H9 (cell line): ENCODE measurements at regions not wholly inside any gene's neighbourhood (a gene's known extent, or its start where the extent isn't known, plus 50 kb on each side); places are given as distances from the start of the nearest gene placed in this dataset.

Experiments used
- DNase-seq: peaks from one replicate; pipeline ENCODE4 v3.0.0-alpha.2; 2017
- H2AFZ ChIP-seq: one replicate; pipeline ENCODE4 v1.6.1; 2013; ENCODE audit warnings: mild to moderate bottlenecking, low read length, control low read depth, moderate library complexity
- H2AK5ac ChIP-seq: 2 replicates; pipeline ENCODE4 v1.6.1; 2013; ENCODE audit warnings: low read length, control low read depth, mixed read lengths; ENCODE audit not compliant: insufficient read length
- H2BK120ac ChIP-seq: one replicate; pipeline ENCODE4 v1.6.1; 2013; ENCODE audit warnings: low read depth, mild to moderate bottlenecking, low read length, control low read depth, inconsistent platforms; ENCODE audit not compliant: poor library complexity, severe bottlenecking
- H2BK12ac ChIP-seq: 2 replicates; pipeline ENCODE4 v1.6.1; 2013; ENCODE audit warnings: low read length, control low read depth, mixed read lengths, low read depth; ENCODE audit not compliant: insufficient read length
- H2BK15ac ChIP-seq: 2 replicates; pipeline ENCODE4 v1.6.1; 2013; ENCODE audit warnings: low read depth, low read length, control low read depth
- H2BK20ac ChIP-seq: one replicate; pipeline ENCODE4 v1.6.1; 2013; ENCODE audit warnings: low read depth, mild to moderate bottlenecking, low read length, control low read depth, inconsistent platforms; ENCODE audit not compliant: poor library complexity, severe bottlenecking
- H2BK5ac ChIP-seq: 2 replicates; pipeline ENCODE4 v1.6.1; 2013; ENCODE audit warnings: low read length, control low read depth, mixed read lengths; ENCODE audit not compliant: insufficient read length
- H3K14ac ChIP-seq: 2 replicates; pipeline ENCODE4 v1.6.1; 2013; ENCODE audit warnings: low read length, control low read depth; ENCODE audit not compliant: insufficient read depth
- H3K18ac ChIP-seq: 2 replicates; pipeline ENCODE4 v1.6.1; 2013; ENCODE audit warnings: low read depth, mild to moderate bottlenecking, mixed read lengths, low read length, control low read depth; ENCODE audit not compliant: insufficient read length
- H3K23ac ChIP-seq: 2 replicates; pipeline ENCODE4 v1.6.1; 2013; ENCODE audit warnings: low read length, control low read depth, mixed read lengths, low read depth; ENCODE audit not compliant: insufficient read length
- H3K23me2 ChIP-seq: 2 replicates; pipeline ENCODE4 v1.6.1; 2013; ENCODE audit warnings: low read depth, mild to moderate bottlenecking, mixed read lengths, low read length, control low read depth; ENCODE audit not compliant: insufficient read length, poor library complexity, severe bottlenecking
- H3K27ac ChIP-seq: 2 replicates; pipeline ENCODE4 v1.5.1; 2013; ENCODE audit warnings: low read length, control low read depth, mixed read lengths, low read depth; ENCODE audit not compliant: insufficient read length
- H3K27me3 ChIP-seq: 2 replicates; pipeline ENCODE4 v1.6.1; 2013; ENCODE audit warnings: low read length, control low read depth, inconsistent platforms; ENCODE audit not compliant: insufficient read depth
- H3K4ac ChIP-seq: 2 replicates; pipeline ENCODE4 v1.6.1; 2013; ENCODE audit warnings: low read depth, mild to moderate bottlenecking, control low read depth, inconsistent platforms, low read length, moderate library complexity
- H3K4me1 ChIP-seq: 2 replicates; pipeline ENCODE4 v1.6.1; 2013; ENCODE audit warnings: low read length, control low read depth, inconsistent platforms; ENCODE audit not compliant: insufficient read depth
- H3K4me2 ChIP-seq: 2 replicates; pipeline ENCODE4 v1.6.1; 2013; ENCODE audit warnings: low read length, control low read depth, mixed read lengths; ENCODE audit not compliant: insufficient read length, insufficient read depth
- H3K56ac ChIP-seq: 2 replicates; pipeline ENCODE4 v1.6.1; 2013; ENCODE audit warnings: low read depth, mild to moderate bottlenecking, mixed read lengths, low read length, control low read depth; ENCODE audit not compliant: insufficient read length
- H3K79me1 ChIP-seq: 2 replicates; pipeline ENCODE4 v1.6.1; 2013; ENCODE audit warnings: low read depth, mild to moderate bottlenecking, moderate library complexity, low read length, control low read depth, inconsistent platforms; ENCODE audit not compliant: insufficient read depth, poor library complexity, severe bottlenecking
- H3K79me2 ChIP-seq: 2 replicates; pipeline ENCODE4 v1.6.1; 2013; ENCODE audit warnings: low read length, control low read depth, inconsistent platforms; ENCODE audit not compliant: insufficient read depth
- H3K9ac ChIP-seq: 2 replicates; pipeline ENCODE4 v1.6.1; 2013; ENCODE audit warnings: low read length, control low read depth, mixed read lengths; ENCODE audit not compliant: insufficient read length; ENCODE audit errors: extremely low read depth
- H3K9me3 ChIP-seq: one replicate; pipeline ENCODE4 v1.6.1; 2013; ENCODE audit warnings: low read depth, low read length, inconsistent platforms; ENCODE audit not compliant: control insufficient read depth
- H3T11ph ChIP-seq: one replicate; pipeline ENCODE4 v1.6.1; 2013; ENCODE audit warnings: mild to moderate bottlenecking, low read length, control low read depth, inconsistent platforms
- H4K20me1 ChIP-seq: one replicate; pipeline ENCODE4 v1.6.1; 2013; ENCODE audit not compliant: control insufficient read depth, insufficient read length, insufficient read depth
- H4K5ac ChIP-seq: 2 replicates; pipeline ENCODE4 v1.6.1; 2013; ENCODE audit warnings: low read depth, mild to moderate bottlenecking, mixed read lengths, low read length, control low read depth; ENCODE audit not compliant: insufficient read length
- H4K8ac ChIP-seq: replicated peaks from 2 replicates; pipeline ENCODE4 v1.6.1; 2013; ENCODE audit warnings: low read length, control low read depth, mixed read lengths, low read depth; ENCODE audit not compliant: insufficient read length
- H4K91ac ChIP-seq: 2 replicates; pipeline ENCODE4 v1.6.1; 2013; ENCODE audit warnings: low read depth, mild to moderate bottlenecking, moderate library complexity, mixed read lengths, low read length, control low read depth; ENCODE audit not compliant: insufficient read length
- H3K27ac Mint-ChIP-seq, 3 experiments: 2 replicates in 2 of 3; 3 replicates in 1 of 3; pipeline ENCODE4 v1.8.0; 2020 to 2021; ENCODE audit warnings: mixed read lengths in 3 of 3, mild to moderate bottlenecking in 1 of 3, moderate library complexity in 1 of 3
- H3K27me3 Mint-ChIP-seq: 2 replicates; pipeline ENCODE4 v1.8.0; 2021; ENCODE audit warnings: low read depth, mild to moderate bottlenecking, moderate library complexity, mixed read lengths
- H3K36me3 Mint-ChIP-seq, 3 experiments: 2 replicates in 2 of 3; 3 replicates in 1 of 3; pipeline ENCODE4 v1.8.0; 2020 to 2021; ENCODE audit warnings: low read depth in 3 of 3, mixed read lengths in 3 of 3; ENCODE audit not compliant: insufficient read depth in 1 of 3
- H3K4me1 Mint-ChIP-seq, 2 experiments: 2 replicates each; pipeline ENCODE4 v1.8.0; 2020; ENCODE audit warnings: mixed read lengths in 2 of 2
- H3K4me3 Mint-ChIP-seq, 2 experiments: 2 replicates in 1 of 2; 3 replicates in 1 of 2; pipeline ENCODE4 v1.8.0; 2020 to 2021; ENCODE audit warnings: mild to moderate bottlenecking in 2 of 2, mixed read lengths in 2 of 2, moderate library complexity in 1 of 2
- H3K9me3 Mint-ChIP-seq, 2 experiments: 2 replicates in 1 of 2; 3 replicates in 1 of 2; pipeline ENCODE4 v1.8.0; 2020; ENCODE audit warnings: mild to moderate bottlenecking in 2 of 2, mixed read lengths in 2 of 2, moderate library complexity in 1 of 2
- WGBS: extraction: QIAGEN DNeasy Blood & Tissue Kit; methylation state at CpG from one replicate; pipeline ENCODE4 v1.1.7; 2013; ENCODE audit warnings: missing lambda C conversion rate, low lambda C conversion rate, mixed read lengths; ENCODE audit not compliant: insufficient read length; ENCODE audit errors: extremely low coverage; 5-methylcytosine and 5-hydroxymethylcytosine counted together
- TF ChIP-seq, protein P1 (sequence below): fragments of 200-600 bp; sonication (generic); conservative IDR thresholded peaks from 3 replicates; pipeline ENCODE4 v1.8.0; 2021; ENCODE audit warnings: antibody characterized with exemption, mild to moderate bottlenecking

DNA sequence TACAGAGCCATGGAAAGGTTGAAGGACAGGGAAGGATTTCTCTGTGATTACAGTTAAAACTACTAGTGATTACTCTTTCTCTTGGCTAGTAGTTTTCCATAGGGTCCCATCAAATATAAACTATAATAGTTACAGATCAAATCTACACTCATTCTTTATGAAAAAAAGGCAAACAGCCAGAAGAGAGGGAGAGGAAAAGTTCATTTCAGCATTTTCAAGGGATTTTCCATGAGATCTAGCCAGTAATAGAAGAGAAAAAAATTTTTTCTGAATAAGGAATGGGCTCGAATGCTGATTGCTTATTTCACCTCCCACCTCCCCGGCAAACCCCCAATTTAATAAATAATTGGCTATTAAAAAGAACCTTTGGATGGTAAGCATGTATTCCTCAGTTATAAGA is 74.8 kb upstream of the BLID start:
- Histone ChIP-seq H3K27me3 (no peaks in the 10 kb centered on the region), H3K23me2 (no peaks in the 10 kb centered on the region), H3K9me3 (no peaks in the 10 kb centered on the region), H2AK5ac (no peak overlapping the region), H2AFZ (no peak overlapping the region), H2BK120ac (no peak overlapping the region), H3K79me2 (no peaks in the 10 kb centered on the region), H3K79me1 (no peaks in the 10 kb centered on the region), H4K8ac (no peak overlapping the region), H2BK15ac (no peak overlapping the region), H3K27ac (no peak overlapping the region), H3K4ac (no peak overlapping the region), H3T11ph (no peak overlapping the region), H3K4me2 (no peak overlapping the region), H2BK12ac (no peak overlapping the region), H3K4me1 (no peaks in the 10 kb centered on the region), H2BK5ac (no peak overlapping the region), H3K9ac (no peak overlapping the region), H2BK20ac (no peak overlapping the region), H3K18ac (no peak overlapping the region), H4K91ac (no peak overlapping the region), H3K23ac (no peak overlapping the region), H4K5ac (no peak overlapping the region), H4K20me1 (no peaks in the 10 kb centered on the region), H3K14ac (no peak overlapping the region), H3K56ac (no peak overlapping the region)
- no CpG with 5 or more reads among the region's 2 CpGs for WGBS
- Mint-ChIP-seq H3K9me3 (no peaks in the 10 kb centered on the region), H3K27ac (no peak overlapping the region), H3K36me3 (no peaks in the 10 kb centered on the region), H3K4me3 (no peak overlapping the region), H3K4me1 (no peaks in the 10 kb centered on the region), H3K27me3 (no peaks in the 10 kb centered on the region)
- DNase-seq: no peak
- TF ChIP-seq, protein P1, sequence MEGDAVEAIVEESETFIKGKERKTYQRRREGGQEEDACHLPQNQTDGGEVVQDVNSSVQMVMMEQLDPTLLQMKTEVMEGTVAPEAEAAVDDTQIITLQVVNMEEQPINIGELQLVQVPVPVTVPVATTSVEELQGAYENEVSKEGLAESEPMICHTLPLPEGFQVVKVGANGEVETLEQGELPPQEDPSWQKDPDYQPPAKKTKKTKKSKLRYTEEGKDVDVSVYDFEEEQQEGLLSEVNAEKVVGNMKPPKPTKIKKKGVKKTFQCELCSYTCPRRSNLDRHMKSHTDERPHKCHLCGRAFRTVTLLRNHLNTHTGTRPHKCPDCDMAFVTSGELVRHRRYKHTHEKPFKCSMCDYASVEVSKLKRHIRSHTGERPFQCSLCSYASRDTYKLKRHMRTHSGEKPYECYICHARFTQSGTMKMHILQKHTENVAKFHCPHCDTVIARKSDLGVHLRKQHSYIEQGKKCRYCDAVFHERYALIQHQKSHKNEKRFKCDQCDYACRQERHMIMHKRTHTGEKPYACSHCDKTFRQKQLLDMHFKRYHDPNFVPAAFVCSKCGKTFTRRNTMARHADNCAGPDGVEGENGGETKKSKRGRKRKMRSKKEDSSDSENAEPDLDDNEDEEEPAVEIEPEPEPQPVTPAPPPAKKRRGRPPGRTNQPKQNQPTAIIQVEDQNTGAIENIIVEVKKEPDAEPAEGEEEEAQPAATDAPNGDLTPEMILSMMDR: no peak
